H1 (cell line): ENCODE measurements at regions not wholly inside any gene's neighbourhood (a gene's known extent, or its start where the extent isn't known, plus 50 kb on each side); places are given as distances from the start of the nearest gene placed in this dataset.

ENCODE experiments used
- CTCF ChIA-PET: fragments of 300-600 bp; sonication (Branson Sonifier 250); formaldehyde crosslinking; loops from one replicate; lab custom pipeline; 2021; ENCODE audit not compliant: partially characterized antibody; lab: Charles Lee
- POLR2A ChIA-PET: fragments of 300-600 bp; sonication (Branson Sonifier 250); formaldehyde crosslinking; loops from one replicate; lab custom pipeline; 2021; ENCODE audit warnings: inconsistent platforms; ENCODE audit not compliant: partially characterized antibody; lab: Charles Lee
- DNase-seq, 2 experiments: peaks; one replicate each; pipeline versions ENCODE4 v3.0.0 to v3.0.0-alpha.2; 2010 to 2022; ENCODE audit warnings: low spot score in 2 of 2, low read depth in 1 of 2, mixed read lengths in 1 of 2
- FAIRE-seq: peaks from 2 replicates; lab custom pipeline; 2011; peaks lifted over from hg19 to GRCh38; lab: Jason Lieb, UNC
- H2AFZ ChIP-seq: 2 replicates; pipeline ENCODE4 v1.8.1; 2012; ENCODE audit warnings: low read length, inconsistent platforms
- H2AK5ac ChIP-seq: 2 replicates; pipeline ENCODE4 v1.6.1; 2013; ENCODE audit warnings: low read depth, low read length
- H2BK120ac ChIP-seq: replicated peaks from 2 replicates; pipeline ENCODE3; 2013; ENCODE audit warnings: low read depth, low read length, inconsistent platforms
- H2BK12ac ChIP-seq: 2 replicates; pipeline ENCODE4 v1.6.1; 2013; ENCODE audit warnings: low read depth, low read length
- H2BK15ac ChIP-seq: 2 replicates; pipeline ENCODE4 v1.6.1; 2013; ENCODE audit warnings: low read length
- H2BK20ac ChIP-seq: 2 replicates; pipeline ENCODE4 v1.6.1; 2013; ENCODE audit warnings: low read length
- H2BK5ac ChIP-seq: 2 replicates; pipeline ENCODE4 v1.6.1; 2013; ENCODE audit warnings: low read depth, low read length
- H3K14ac ChIP-seq: 2 replicates; pipeline ENCODE4 v1.6.1; 2013; ENCODE audit warnings: inconsistent platforms; ENCODE audit not compliant: insufficient read length
- H3K18ac ChIP-seq: 2 replicates; pipeline ENCODE4 v1.6.1; 2013; ENCODE audit warnings: low read length; ENCODE audit errors: extremely low read depth
- H3K23ac ChIP-seq: 2 replicates; pipeline ENCODE4 v1.6.1; 2013; ENCODE audit warnings: inconsistent platforms; ENCODE audit not compliant: insufficient read length
- H3K23me2 ChIP-seq: 2 replicates; pipeline ENCODE4 v1.6.1; 2013; ENCODE audit warnings: low read depth, low read length
- H3K27ac ChIP-seq: 2 replicates; pipeline ENCODE4 v1.6.1; 2011; ENCODE audit warnings: low read depth, low read length, inconsistent platforms
- H3K27me3 ChIP-seq, 4 experiments: replicated peaks in 1 of 4; 1 replicate in 1 of 4; 2 replicates in 3 of 4; pipeline versions ENCODE4 v1.6.1 to v1.8.1; 2011 to 2013; ENCODE audit warnings: low read length in 3 of 4, mild to moderate bottlenecking in 3 of 4, inconsistent platforms in 2 of 4, mixed read lengths in 2 of 4, moderate library complexity in 1 of 4; ENCODE audit not compliant: control insufficient read depth in 3 of 4, insufficient read depth in 3 of 4; ENCODE audit errors: extremely low read depth in 1 of 4
- H3K36me3 ChIP-seq, 4 experiments: 2 replicates each; pipeline versions ENCODE4 v1.6.1 to v1.8.1; 2011 to 2013; ENCODE audit warnings: mild to moderate bottlenecking in 4 of 4, low read length in 3 of 4, moderate library complexity in 2 of 4, control low read depth in 1 of 4, inconsistent platforms in 1 of 4; ENCODE audit not compliant: insufficient read depth in 4 of 4, control insufficient read depth in 2 of 4
- H3K4ac ChIP-seq: replicated peaks from 2 replicates; pipeline ENCODE3; 2013; ENCODE audit warnings: low read length, low read depth, mixed read lengths, inconsistent platforms; ENCODE audit not compliant: insufficient read length
- H3K4me1 ChIP-seq, 4 experiments: replicated peaks in 1 of 4; 1 replicate in 1 of 4; 2 replicates in 3 of 4; pipeline versions ENCODE4 v1.6.1 to v1.8.1; 2011 to 2013; ENCODE audit warnings: low read length in 3 of 4, inconsistent platforms in 2 of 4, mixed read lengths in 1 of 4; ENCODE audit not compliant: insufficient read depth in 4 of 4, control insufficient read depth in 3 of 4
- H3K4me2 ChIP-seq, 2 experiments: 2 replicates each; pipeline versions ENCODE4 v1.6.1 to v1.8.1; 2011 to 2013; ENCODE audit warnings: low read depth in 2 of 2, low read length in 2 of 2, control low read depth in 1 of 2, inconsistent platforms in 1 of 2, mild to moderate bottlenecking in 1 of 2; ENCODE audit not compliant: insufficient read depth in 1 of 2
- H3K4me3 ChIP-seq, 4 experiments: fragments of 200-600, 300-600 bp in 1 of 4; sonication (generic), shearing (Covaris generic), sonication (Bioruptor Twin) in 1 of 4; 2 replicates each; pipeline versions ENCODE4 v1.5.1 to v1.8.1; 2011 to 2016; ENCODE audit warnings: low read length in 4 of 4, low read depth in 3 of 4, control low read depth in 2 of 4, inconsistent platforms in 2 of 4, mild to moderate bottlenecking in 2 of 4, mixed read lengths in 1 of 4, moderate library complexity in 1 of 4; ENCODE audit not compliant: insufficient read depth in 2 of 4; ENCODE audit errors: extremely low read depth in 1 of 4
- H3K56ac ChIP-seq: replicated peaks from 2 replicates; pipeline ENCODE3; 2013; ENCODE audit warnings: low read depth, mild to moderate bottlenecking, mixed read lengths, low read length, inconsistent platforms; ENCODE audit not compliant: insufficient read length
- H3K79me1 ChIP-seq: 2 replicates; pipeline ENCODE4 v1.6.1; 2013; ENCODE audit warnings: low read depth, low read length, control low read depth
- H3K79me2 ChIP-seq, 2 experiments: 2 replicates each; pipeline versions ENCODE4 v1.6.1 to v1.8.1; 2012 to 2013; ENCODE audit warnings: low read length in 2 of 2, mild to moderate bottlenecking in 2 of 2, inconsistent platforms in 1 of 2; ENCODE audit not compliant: insufficient read depth in 2 of 2, control insufficient read depth in 1 of 2
- H3K9ac ChIP-seq, 4 experiments: replicated peaks in 1 of 4; 1 replicate in 1 of 4; 2 replicates in 3 of 4; pipeline versions ENCODE4 v1.6.1 to v1.8.1; 2011 to 2013; ENCODE audit warnings: low read depth in 3 of 4, low read length in 3 of 4, control low read depth in 2 of 4, mild to moderate bottlenecking in 2 of 4, moderate library complexity in 2 of 4, inconsistent platforms in 1 of 4; ENCODE audit errors: extremely low read depth in 1 of 4
- H3K9me3 ChIP-seq, 2 experiments: 2 replicates each; pipeline versions ENCODE4 v1.6.1 to v1.8.1; 2012 to 2013; ENCODE audit warnings: mild to moderate bottlenecking in 2 of 2, moderate library complexity in 2 of 2, control low read depth in 1 of 2, inconsistent platforms in 1 of 2, low read depth in 1 of 2, low read length in 1 of 2, mixed read lengths in 1 of 2; ENCODE audit not compliant: insufficient read depth in 2 of 2
- H4K20me1 ChIP-seq, 2 experiments: replicated peaks in 1 of 2; 2 replicates each; pipeline versions ENCODE3 to v1.8.1; 2011 to 2013; ENCODE audit warnings: inconsistent platforms in 2 of 2, low read length in 2 of 2, mild to moderate bottlenecking in 1 of 2; ENCODE audit not compliant: insufficient read depth in 2 of 2, control insufficient read depth in 1 of 2
- H4K5ac ChIP-seq: 2 replicates; pipeline ENCODE4 v1.6.1; 2013; ENCODE audit warnings: low read length, low read depth, mixed read lengths, inconsistent platforms; ENCODE audit not compliant: insufficient read length
- H4K8ac ChIP-seq: 2 replicates; pipeline ENCODE4 v1.8.0; 2013; ENCODE audit warnings: mild to moderate bottlenecking, moderate library complexity, low read length, inconsistent platforms; ENCODE audit not compliant: insufficient read depth; ENCODE audit errors: extremely low read depth
- H4K91ac ChIP-seq: replicated peaks from 2 replicates; pipeline ENCODE3; 2013; ENCODE audit warnings: low read length, mixed read lengths, inconsistent platforms; ENCODE audit not compliant: insufficient read length
- CBX8 ChIP-seq: fragments of 300-800, 300-1000 bp; sonication (generic); IDR thresholded peaks from 2 replicates; pipeline ENCODE4 v1.7.1; 2016; ENCODE audit warnings: low read depth, low read length, borderline replicate concordance
- CREB1 ChIP-seq: IDR thresholded peaks from 2 replicates; pipeline ENCODE4 v1.6.1; 2012; ENCODE audit warnings: inconsistent platforms
- CTBP2 ChIP-seq: IDR thresholded peaks from 2 replicates; pipeline ENCODE4 v1.7.0; 2011; ENCODE audit warnings: borderline replicate concordance, mild to moderate bottlenecking, moderate library complexity, mixed read lengths, low read length; ENCODE audit not compliant: insufficient read depth, insufficient read length
- EP300 ChIP-seq, 2 experiments: IDR thresholded peaks; 1 replicate in 1 of 2; 2 replicates in 1 of 2; pipeline ENCODE4 v1.6.1; 2011 to 2012; ENCODE audit warnings: low read depth in 2 of 2, low read length in 2 of 2, mild to moderate bottlenecking in 2 of 2, borderline replicate concordance in 1 of 2, inconsistent platforms in 1 of 2, moderate library complexity in 1 of 2
- PHF8 ChIP-seq: fragments of 200-600 bp; sonication (generic); conservative IDR thresholded peaks from 2 replicates; pipeline ENCODE4 v1.7.1; 2012; ENCODE audit warnings: low read depth, mild to moderate bottlenecking, inconsistent platforms, low read length, moderate library complexity
- POLR2A ChIP-seq, 2 experiments: IDR thresholded peaks; 1 replicate in 1 of 2; 2 replicates in 1 of 2; pipeline ENCODE4 v1.6.1; 2011; ENCODE audit warnings: low read depth in 2 of 2, low read length in 2 of 2, mild to moderate bottlenecking in 2 of 2; ENCODE audit errors: control extremely low read depth in 1 of 2
- TF ChIP-seq, protein P1 (sequence below): IDR thresholded peaks from 2 replicates; pipeline ENCODE4 v1.6.1; 2012; ENCODE audit warnings: inconsistent platforms
- TF ChIP-seq, protein P2 (sequence below), 3 experiments: IDR thresholded peaks; 1 replicate in 2 of 3; 2 replicates in 1 of 3; pipeline versions ENCODE4 v1.5.1 to v1.6.1; 2011; ENCODE audit warnings: low read length in 3 of 3, mild to moderate bottlenecking in 3 of 3, inconsistent platforms in 2 of 3, low read depth in 1 of 3, moderate library complexity in 1 of 3; ENCODE audit not compliant: insufficient read depth in 1 of 3; ENCODE audit errors: control extremely low read depth in 1 of 3
- TF ChIP-seq, protein P3 (sequence below): IDR thresholded peaks from 2 replicates; pipeline ENCODE4 v1.6.1; 2012; ENCODE audit warnings: inconsistent platforms

- Histone ChIP-seq H3K79me2 (no peaks in the 10 kb centered on the region), H3K4ac (no peak overlapping the region), H3K23ac (no peak overlapping the region), H2BK5ac (no peak overlapping the region), H3K79me1 (no peaks in the 10 kb centered on the region), H2BK12ac (no peak overlapping the region), H3K9ac (no peak overlapping the region), H3K36me3 (no peaks in the 10 kb centered on the region), H3K9me3 (no peaks in the 10 kb centered on the region), H3K27me3 (no peaks in the 10 kb centered on the region), H4K8ac (no peak overlapping the region), H3K4me1 (no peaks in the 10 kb centered on the region), H3K27ac (no peak overlapping the region), H4K20me1 (no peaks in the 10 kb centered on the region), H4K91ac (no peak overlapping the region), H3K56ac (no peak overlapping the region), H2BK120ac (no peak overlapping the region), H2AK5ac (no peak overlapping the region), H3K23me2 (no peaks in the 10 kb centered on the region), H3K18ac (no peak overlapping the region), H3K4me2 (no peak overlapping the region), H2BK20ac (no peak overlapping the region), H4K5ac (no peak overlapping the region), H2AFZ (no peak overlapping the region), H3K14ac (no peak overlapping the region), H2BK15ac (no peak overlapping the region), H3K4me3 (no peak overlapping the region)
- DNase-seq (no peak), FAIRE-seq (no peak)
- ChIA-PET POLR2A (no interaction called here), CTCF (no interaction called here)
- TF ChIP-seq, protein P1, sequence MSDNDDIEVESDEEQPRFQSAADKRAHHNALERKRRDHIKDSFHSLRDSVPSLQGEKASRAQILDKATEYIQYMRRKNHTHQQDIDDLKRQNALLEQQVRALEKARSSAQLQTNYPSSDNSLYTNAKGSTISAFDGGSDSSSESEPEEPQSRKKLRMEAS: no peak
- TF ChIP-seq EP300 (IDR thresholded peaks at IDR 0.05; ENCODE audit: borderline replicate concordance in 1 of 2, low read depth in 2 of 2, low read length in 2 of 2) (no peak), PHF8 (no peak), POLR2A (IDR thresholded peaks at IDR 0.05; ENCODE audit: control extremely low read depth in 1 of 2, low read depth in 2 of 2, low read length in 2 of 2) (no peak), CREB1 (no peak), CBX8 (no peak), CTBP2 (no peak)
- TF ChIP-seq, protein P2, sequence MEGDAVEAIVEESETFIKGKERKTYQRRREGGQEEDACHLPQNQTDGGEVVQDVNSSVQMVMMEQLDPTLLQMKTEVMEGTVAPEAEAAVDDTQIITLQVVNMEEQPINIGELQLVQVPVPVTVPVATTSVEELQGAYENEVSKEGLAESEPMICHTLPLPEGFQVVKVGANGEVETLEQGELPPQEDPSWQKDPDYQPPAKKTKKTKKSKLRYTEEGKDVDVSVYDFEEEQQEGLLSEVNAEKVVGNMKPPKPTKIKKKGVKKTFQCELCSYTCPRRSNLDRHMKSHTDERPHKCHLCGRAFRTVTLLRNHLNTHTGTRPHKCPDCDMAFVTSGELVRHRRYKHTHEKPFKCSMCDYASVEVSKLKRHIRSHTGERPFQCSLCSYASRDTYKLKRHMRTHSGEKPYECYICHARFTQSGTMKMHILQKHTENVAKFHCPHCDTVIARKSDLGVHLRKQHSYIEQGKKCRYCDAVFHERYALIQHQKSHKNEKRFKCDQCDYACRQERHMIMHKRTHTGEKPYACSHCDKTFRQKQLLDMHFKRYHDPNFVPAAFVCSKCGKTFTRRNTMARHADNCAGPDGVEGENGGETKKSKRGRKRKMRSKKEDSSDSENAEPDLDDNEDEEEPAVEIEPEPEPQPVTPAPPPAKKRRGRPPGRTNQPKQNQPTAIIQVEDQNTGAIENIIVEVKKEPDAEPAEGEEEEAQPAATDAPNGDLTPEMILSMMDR (IDR thresholded peaks at IDR 0.05; ENCODE audit: control extremely low read depth in 1 of 3, insufficient read depth in 1 of 3, low read depth in 1 of 3, low read length in 3 of 3): no peak
- TF ChIP-seq, protein P3, sequence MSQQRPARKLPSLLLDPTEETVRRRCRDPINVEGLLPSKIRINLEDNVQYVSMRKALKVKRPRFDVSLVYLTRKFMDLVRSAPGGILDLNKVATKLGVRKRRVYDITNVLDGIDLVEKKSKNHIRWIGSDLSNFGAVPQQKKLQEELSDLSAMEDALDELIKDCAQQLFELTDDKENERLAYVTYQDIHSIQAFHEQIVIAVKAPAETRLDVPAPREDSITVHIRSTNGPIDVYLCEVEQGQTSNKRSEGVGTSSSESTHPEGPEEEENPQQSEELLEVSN: no peak
- TF ChIP-seq, all 59 proteins: peak for 0
These were observed 677.5 kb downstream of the NYAP2 start for GRCh38 chr2:226077031-226077430.
